ENCODE measurements at regions not wholly inside any gene's neighbourhood (a gene's known extent, or its start where the extent isn't known, plus 50 kb on each side); places are given as distances from the start of the nearest gene placed in this dataset.

DNA sequence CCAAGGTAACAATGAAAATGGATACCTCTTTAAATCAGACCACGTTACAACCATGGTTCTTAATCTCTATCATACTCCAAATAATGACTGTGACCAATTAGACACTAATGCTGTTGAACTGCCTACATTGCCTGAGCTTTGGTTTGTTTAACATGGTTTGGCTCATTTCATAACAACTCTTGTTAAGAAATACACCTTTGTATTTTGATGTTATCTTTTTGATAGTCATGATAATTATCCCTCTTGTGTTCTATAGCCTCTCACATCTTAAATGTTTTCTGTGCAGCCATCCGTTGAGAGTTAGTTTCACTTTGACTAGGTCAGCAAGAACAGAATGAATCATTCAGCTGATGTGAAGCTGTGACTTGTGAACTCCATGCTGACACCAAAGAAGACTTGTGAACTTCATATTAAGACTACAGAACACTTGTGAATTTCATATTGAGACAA, 75.5 kb upstream of the RERGL start:
- H3K27me3 ChIP-seq (replicated peaks in 1 of 4; ENCODE audit: control extremely low read depth in 1 of 4, control insufficient read depth in 3 of 4, insufficient read depth in 4 of 4, low read length in 3 of 4): no peaks in the 10 kb centered on the region
- ChIA-PET POLR2A (no interaction called here), CTCF (no interaction called here)
- no peak for ATAC-seq (ENCODE audit: low read depth)
- no peaks in the 10 kb centered on the region for H3K9me3 ChIP-seq (ENCODE audit: control extremely low read depth in 1 of 3, control insufficient read depth in 2 of 3, insufficient read depth in 1 of 3, low read length in 2 of 3)
- Mint-ChIP-seq H3K9me3 (ENCODE audit: insufficient read depth) (no peaks in the 10 kb centered on the region), H3K27me3 (no peaks in the 10 kb centered on the region), H3K4me3 (no peak overlapping the region), H3K27ac (no peak overlapping the region), H3K4me1 (peaks cover 5% of the 10 kb centered on the region)
- no CpG with 5 or more reads among the region's 2 CpGs for WGBS (ENCODE audit: insufficient coverage)
- H3K36me3 ChIP-seq (replicated peaks in 1 of 2; ENCODE audit: control extremely low read depth in 1 of 2, control insufficient read depth in 1 of 2, extremely low read depth in 1 of 2, insufficient read depth in 2 of 2, low read length in 1 of 2): no peaks in the 10 kb centered on the region
- H3K9ac ChIP-seq (ENCODE audit: low read length): no peak overlapping the region
- DNase-seq: no peak
- TF ChIP-seq, protein P1, sequence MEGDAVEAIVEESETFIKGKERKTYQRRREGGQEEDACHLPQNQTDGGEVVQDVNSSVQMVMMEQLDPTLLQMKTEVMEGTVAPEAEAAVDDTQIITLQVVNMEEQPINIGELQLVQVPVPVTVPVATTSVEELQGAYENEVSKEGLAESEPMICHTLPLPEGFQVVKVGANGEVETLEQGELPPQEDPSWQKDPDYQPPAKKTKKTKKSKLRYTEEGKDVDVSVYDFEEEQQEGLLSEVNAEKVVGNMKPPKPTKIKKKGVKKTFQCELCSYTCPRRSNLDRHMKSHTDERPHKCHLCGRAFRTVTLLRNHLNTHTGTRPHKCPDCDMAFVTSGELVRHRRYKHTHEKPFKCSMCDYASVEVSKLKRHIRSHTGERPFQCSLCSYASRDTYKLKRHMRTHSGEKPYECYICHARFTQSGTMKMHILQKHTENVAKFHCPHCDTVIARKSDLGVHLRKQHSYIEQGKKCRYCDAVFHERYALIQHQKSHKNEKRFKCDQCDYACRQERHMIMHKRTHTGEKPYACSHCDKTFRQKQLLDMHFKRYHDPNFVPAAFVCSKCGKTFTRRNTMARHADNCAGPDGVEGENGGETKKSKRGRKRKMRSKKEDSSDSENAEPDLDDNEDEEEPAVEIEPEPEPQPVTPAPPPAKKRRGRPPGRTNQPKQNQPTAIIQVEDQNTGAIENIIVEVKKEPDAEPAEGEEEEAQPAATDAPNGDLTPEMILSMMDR (IDR thresholded peaks at IDR 0.05): no peak
- TF ChIP-seq EZH2 (IDR thresholded peaks at IDR 0.05; ENCODE audit: borderline replicate concordance, insufficient read depth, low read depth, low read length, poor library complexity, severe bottlenecking): no peak
- H4K20me1 ChIP-seq (ENCODE audit: control insufficient read depth, insufficient read depth, low read length, poor library complexity, severe bottlenecking): no peaks in the 10 kb centered on the region
- no peaks in the 10 kb centered on the region for H3K4me1 ChIP-seq (ENCODE audit: control insufficient read depth in 2 of 2, insufficient read depth in 2 of 2, low read length in 2 of 2)
- no peak overlapping the region for H3K4me2 ChIP-seq (replicated peaks; ENCODE audit: low read depth, low read length, poor library complexity, severe bottlenecking)
- no peak overlapping the region for H2AFZ ChIP-seq (ENCODE audit: insufficient read depth, low read depth, low read length, poor library complexity, severe bottlenecking)
- H3K27ac ChIP-seq (ENCODE audit: low read length in 2 of 2): no peak overlapping the region
- H3K4me3 ChIP-seq (ENCODE audit: control extremely low read depth in 1 of 5, extremely low read depth in 1 of 5, insufficient read depth in 1 of 5, low read depth in 2 of 5, low read length in 4 of 5): no peak overlapping the region
- intact Hi-C loops (cut with micrococcal nuclease): no loop called here
- H3K79me2 ChIP-seq (ENCODE audit: control insufficient read depth, insufficient read depth, low read length): no peaks in the 10 kb centered on the region

DNA sequence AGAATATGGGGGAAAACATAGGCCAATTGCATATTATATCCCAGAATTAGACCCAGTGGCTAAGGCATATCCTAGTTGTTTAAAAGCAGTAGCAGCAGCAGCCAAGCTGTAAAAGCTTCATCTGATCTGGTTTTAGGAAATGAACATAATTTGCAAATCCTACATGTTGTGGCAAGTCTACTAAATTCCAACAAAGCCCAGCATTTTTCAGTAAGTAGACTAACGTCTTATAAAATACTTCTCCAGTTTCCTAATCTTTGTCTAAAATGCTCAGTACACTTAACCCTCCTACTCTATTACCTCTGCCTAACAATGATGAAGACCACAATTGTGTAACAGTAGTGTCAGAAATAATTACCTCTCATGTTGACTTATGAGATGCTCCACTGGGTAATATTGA, 70.9 kb upstream of the RERGL start:
- Histone ChIP-seq H3K27ac (ENCODE audit: low read length in 2 of 2) (no peak overlapping the region), H3K4me2 (replicated peaks; ENCODE audit: low read depth, low read length, poor library complexity, severe bottlenecking) (no peak overlapping the region), H2AFZ (ENCODE audit: insufficient read depth, low read depth, low read length, poor library complexity, severe bottlenecking) (no peak overlapping the region), H3K9me3 (ENCODE audit: control extremely low read depth in 1 of 3, control insufficient read depth in 2 of 3, insufficient read depth in 1 of 3, low read length in 2 of 3) (peaks cover 0 to 5% (median 0%) of the 10 kb centered on the region in 3 donors), H3K79me2 (ENCODE audit: control insufficient read depth, insufficient read depth, low read length) (no peaks in the 10 kb centered on the region), H3K4me1 (ENCODE audit: control insufficient read depth in 2 of 2, insufficient read depth in 2 of 2, low read length in 2 of 2) (no peaks in the 10 kb centered on the region), H3K36me3 (replicated peaks in 1 of 2; ENCODE audit: control extremely low read depth in 1 of 2, control insufficient read depth in 1 of 2, extremely low read depth in 1 of 2, insufficient read depth in 2 of 2, low read length in 1 of 2) (no peaks in the 10 kb centered on the region), H4K20me1 (ENCODE audit: control insufficient read depth, insufficient read depth, low read length, poor library complexity, severe bottlenecking) (no peaks in the 10 kb centered on the region), H3K27me3 (replicated peaks in 1 of 4; ENCODE audit: control extremely low read depth in 1 of 4, control insufficient read depth in 3 of 4, insufficient read depth in 4 of 4, low read length in 3 of 4) (no peaks in the 10 kb centered on the region), H3K4me3 (ENCODE audit: control extremely low read depth in 1 of 5, extremely low read depth in 1 of 5, insufficient read depth in 1 of 5, low read depth in 2 of 5, low read length in 4 of 5) (no peak overlapping the region), H3K9ac (ENCODE audit: low read length) (no peak overlapping the region)
- peaks cover 5% of the 10 kb centered on the region for H3K4me1 Mint-ChIP-seq
- intact Hi-C loops (cut with micrococcal nuclease): no loop called here
- no peaks in the 10 kb centered on the region for H3K27me3 Mint-ChIP-seq
- no peak overlapping the region for H3K4me3 Mint-ChIP-seq
- TF ChIP-seq EZH2 (IDR thresholded peaks at IDR 0.05; ENCODE audit: borderline replicate concordance, insufficient read depth, low read depth, low read length, poor library complexity, severe bottlenecking): no peak
- TF ChIP-seq, protein P1 (IDR thresholded peaks at IDR 0.05): no peak
- POLR2A ChIA-PET: no interaction called here
- ATAC-seq (ENCODE audit: low read depth) (no peak), DNase-seq (no peak)
- WGBS (ENCODE audit: insufficient coverage): no CpG with 5 or more reads among the region's 1 CpG
- H3K27ac Mint-ChIP-seq: no peak overlapping the region
- no peaks in the 10 kb centered on the region for H3K9me3 Mint-ChIP-seq (ENCODE audit: insufficient read depth)
- CTCF ChIA-PET: no interaction called here

Measured in B cell (primary cell).